ENCODE measurements at regions not wholly inside any gene's neighbourhood (a gene's known extent, or its start where the extent isn't known, plus 50 kb on each side); places are given as distances from the start of the nearest gene placed in this dataset.

DNA sequence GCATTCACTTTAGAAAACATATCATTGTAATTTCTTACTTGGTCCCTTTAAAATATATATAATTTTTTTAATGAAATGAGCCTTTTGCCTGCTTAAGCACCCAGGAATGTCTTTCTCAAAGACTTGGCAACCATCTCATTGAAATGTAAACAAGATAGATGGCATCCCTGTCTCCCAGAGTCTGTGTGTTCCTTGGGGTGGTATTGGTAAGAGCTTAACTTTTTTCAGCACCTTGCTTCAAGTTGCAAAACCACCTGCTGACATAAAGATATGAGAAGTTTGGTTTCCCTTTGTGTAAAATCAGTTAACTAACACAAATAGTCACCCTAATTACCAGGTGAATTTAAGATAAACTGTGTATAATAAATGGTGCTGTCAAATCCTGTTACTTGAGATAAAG lies 266.9 kb downstream of the DSC3 start:
- TF ChIP-seq, protein P1, sequence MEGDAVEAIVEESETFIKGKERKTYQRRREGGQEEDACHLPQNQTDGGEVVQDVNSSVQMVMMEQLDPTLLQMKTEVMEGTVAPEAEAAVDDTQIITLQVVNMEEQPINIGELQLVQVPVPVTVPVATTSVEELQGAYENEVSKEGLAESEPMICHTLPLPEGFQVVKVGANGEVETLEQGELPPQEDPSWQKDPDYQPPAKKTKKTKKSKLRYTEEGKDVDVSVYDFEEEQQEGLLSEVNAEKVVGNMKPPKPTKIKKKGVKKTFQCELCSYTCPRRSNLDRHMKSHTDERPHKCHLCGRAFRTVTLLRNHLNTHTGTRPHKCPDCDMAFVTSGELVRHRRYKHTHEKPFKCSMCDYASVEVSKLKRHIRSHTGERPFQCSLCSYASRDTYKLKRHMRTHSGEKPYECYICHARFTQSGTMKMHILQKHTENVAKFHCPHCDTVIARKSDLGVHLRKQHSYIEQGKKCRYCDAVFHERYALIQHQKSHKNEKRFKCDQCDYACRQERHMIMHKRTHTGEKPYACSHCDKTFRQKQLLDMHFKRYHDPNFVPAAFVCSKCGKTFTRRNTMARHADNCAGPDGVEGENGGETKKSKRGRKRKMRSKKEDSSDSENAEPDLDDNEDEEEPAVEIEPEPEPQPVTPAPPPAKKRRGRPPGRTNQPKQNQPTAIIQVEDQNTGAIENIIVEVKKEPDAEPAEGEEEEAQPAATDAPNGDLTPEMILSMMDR (IDR thresholded peaks at IDR 0.05), result no peak
- no peak for TF ChIP-seq EZH2 (IDR thresholded peaks at IDR 0.05; ENCODE audit: borderline replicate concordance, insufficient read depth, low read depth, low read length, poor library complexity, severe bottlenecking)

Measured in B cell (primary cell).